ENCODE measurements at regions not wholly inside any gene's neighbourhood (a gene's known extent, or its start where the extent isn't known, plus 50 kb on each side); places are given as distances from the start of the nearest gene placed in this dataset.

GRCh38 chr6:1481286-1481685, 91.9 kb downstream of the FOXF2 start:
- TF ChIP-seq CTCF (IDR thresholded peaks at IDR 0.05) (no peak), POLR2A (IDR thresholded peaks at IDR 0.05) (no peak)
